Activated CD4-positive, alpha-beta T cell treated with anti-CD3 and anti-CD28 coated beads, Interleukin-2, Interleukin-4, amounts not matched to agents 100 ng/mL and 50 ng/mL, durations not matched to agents 16 hours and 8 hours (primary cell): ENCODE measurements at regions not wholly inside any gene's neighbourhood (a gene's known extent, or its start where the extent isn't known, plus 50 kb on each side); places are given as distances from the start of the nearest gene placed in this dataset.

Experiments used
- DNase-seq: peaks from one replicate; pipeline ENCODE4 v3.0.0-alpha.2; 2020; ENCODE audit warnings: low spot score

GRCh38 chr11:29351301-29351873 is 665.4 kb downstream of the KCNA4 start:
- DNase-seq = no peak

- peak; percentile 54 for DNase-seq
Observed at GRCh38 chr11:29343465-29344333, 673.1 kb downstream of the KCNA4 start.

GRCh38 chr11:29336727-29337575 is 679.9 kb downstream of the KCNA4 start:
- no peak for DNase-seq

- no peak for DNase-seq
Observed at GRCh38 chr11:29334776-29335130, 682.1 kb downstream of the KCNA4 start.

- peak; percentile 3 for DNase-seq
Observed at GRCh38 chr11:29333993-29334775, 682.6 kb downstream of the KCNA4 start.

- no peak for DNase-seq
Observed at GRCh38 chr11:29331451-29332010, 685.3 kb downstream of the KCNA4 start.

GRCh38 chr11:29328961-29329441 is 687.8 kb downstream of the KCNA4 start:
- DNase-seq = peak; percentile 0

- DNase-seq = no peak
Observed at GRCh38 chr11:29327891-29328290, 688.9 kb downstream of the KCNA4 start.

- DNase-seq = no peak
Observed at GRCh38 chr11:29326757-29327156, 690.1 kb downstream of the KCNA4 start.

- no peak for DNase-seq
Observed at GRCh38 chr11:29324328-29324727, 692.5 kb downstream of the KCNA4 start.

GRCh38 chr11:29321293-29322132 is 695.3 kb downstream of the KCNA4 start:
- no peak for DNase-seq

GRCh38 chr11:29320196-29320595 is 696.6 kb downstream of the KCNA4 start:
- no peak for DNase-seq

GRCh38 chr11:29319210-29319609 is 697.6 kb downstream of the KCNA4 start:
- no peak for DNase-seq

- DNase-seq = no peak
Observed at GRCh38 chr11:29318134-29318845, 698.5 kb downstream of the KCNA4 start.

GRCh38 chr11:29317694-29318093 is 699.1 kb downstream of the KCNA4 start:
- DNase-seq = no peak

GRCh38 chr11:29315275-29315674 is 701.6 kb downstream of the KCNA4 start:
- DNase-seq = no peak

GRCh38 chr11:29314211-29314610 is 702.6 kb downstream of the KCNA4 start:
- DNase-seq = no peak

GRCh38 chr11:29312812-29313211 is 704.0 kb downstream of the KCNA4 start:
- DNase-seq = no peak

GRCh38 chr11:29310725-29311342 is 706.0 kb downstream of the KCNA4 start:
- no peak for DNase-seq
